ENCODE measurements at regions not wholly inside any gene's neighbourhood (a gene's known extent, or its start where the extent isn't known, plus 50 kb on each side); places are given as distances from the start of the nearest gene placed in this dataset.

- Mint-ChIP-seq H3K27ac (ENCODE audit: unreplicated experiment) (no peak overlapping the region), H3K9me3 (ENCODE audit: unreplicated experiment) (no peaks in the 10 kb centered on the region), H3K4me3 (ENCODE audit: unreplicated experiment) (no peak overlapping the region), H3K4me1 (ENCODE audit: low read depth, unreplicated experiment) (no peaks in the 10 kb centered on the region), H3K36me3 (ENCODE audit: unreplicated experiment) (no peaks in the 10 kb centered on the region), H3K27me3 (ENCODE audit: unreplicated experiment) (no peaks in the 10 kb centered on the region)
- DNase-seq: no peak
- no peak for TF ChIP-seq CTCF (IDR thresholded peaks at IDR 0.05; ENCODE audit: partially characterized antibody, unreplicated experiment)
Observed at GRCh38 chr1:72804541-72804940, 522.2 kb upstream of the NEGR1 start.

GRCh38 chr1:72781038-72781437 lies 498.7 kb upstream of the NEGR1 start:
- DNase-seq: no peak
- Mint-ChIP-seq H3K27me3 (ENCODE audit: unreplicated experiment) (no peaks in the 10 kb centered on the region), H3K4me1 (ENCODE audit: low read depth, unreplicated experiment) (no peaks in the 10 kb centered on the region), H3K36me3 (ENCODE audit: unreplicated experiment) (no peaks in the 10 kb centered on the region), H3K9me3 (ENCODE audit: unreplicated experiment) (no peaks in the 10 kb centered on the region), H3K27ac (ENCODE audit: unreplicated experiment) (no peak overlapping the region), H3K4me3 (ENCODE audit: unreplicated experiment) (no peak overlapping the region)
- no peak for TF ChIP-seq CTCF (IDR thresholded peaks at IDR 0.05; ENCODE audit: partially characterized antibody, unreplicated experiment)

GRCh38 chr1:72780212-72780611 lies 497.9 kb upstream of the NEGR1 start:
- no peaks in the 10 kb centered on the region for H3K4me1 Mint-ChIP-seq (ENCODE audit: low read depth, unreplicated experiment)
- no peaks in the 10 kb centered on the region for H3K27me3 Mint-ChIP-seq (ENCODE audit: unreplicated experiment)
- no peak for TF ChIP-seq CTCF (IDR thresholded peaks at IDR 0.05; ENCODE audit: partially characterized antibody, unreplicated experiment)
- no peak overlapping the region for H3K27ac Mint-ChIP-seq (ENCODE audit: unreplicated experiment)
- no peak overlapping the region for H3K4me3 Mint-ChIP-seq (ENCODE audit: unreplicated experiment)
- no peaks in the 10 kb centered on the region for H3K9me3 Mint-ChIP-seq (ENCODE audit: unreplicated experiment)
- H3K36me3 Mint-ChIP-seq (ENCODE audit: unreplicated experiment): no peaks in the 10 kb centered on the region
- no peak for DNase-seq

- Mint-ChIP-seq H3K27me3 (ENCODE audit: unreplicated experiment) (no peaks in the 10 kb centered on the region), H3K36me3 (ENCODE audit: unreplicated experiment) (no peaks in the 10 kb centered on the region), H3K4me1 (ENCODE audit: low read depth, unreplicated experiment) (no peaks in the 10 kb centered on the region), H3K27ac (ENCODE audit: unreplicated experiment) (no peak overlapping the region), H3K9me3 (ENCODE audit: unreplicated experiment) (no peaks in the 10 kb centered on the region), H3K4me3 (ENCODE audit: unreplicated experiment) (no peak overlapping the region)
- no peak for DNase-seq
- TF ChIP-seq CTCF (IDR thresholded peaks at IDR 0.05; ENCODE audit: partially characterized antibody, unreplicated experiment): no peak
Observed at GRCh38 chr1:72777918-72778317, 495.6 kb upstream of the NEGR1 start.

- H3K9me3 Mint-ChIP-seq (ENCODE audit: unreplicated experiment): no peaks in the 10 kb centered on the region
- no peak for TF ChIP-seq CTCF (IDR thresholded peaks at IDR 0.05; ENCODE audit: partially characterized antibody, unreplicated experiment)
- DNase-seq: no peak
- H3K27me3 Mint-ChIP-seq (ENCODE audit: unreplicated experiment): peaks cover 2% of the 10 kb centered on the region
- no peaks in the 10 kb centered on the region for H3K4me1 Mint-ChIP-seq (ENCODE audit: low read depth, unreplicated experiment)
- no peak overlapping the region for H3K4me3 Mint-ChIP-seq (ENCODE audit: unreplicated experiment)
- H3K27ac Mint-ChIP-seq (ENCODE audit: unreplicated experiment): no peak overlapping the region
- no peaks in the 10 kb centered on the region for H3K36me3 Mint-ChIP-seq (ENCODE audit: unreplicated experiment)
Observed at GRCh38 chr1:72763481-72763880, 481.1 kb upstream of the NEGR1 start.

Data from glutamatergic neuron (in vitro differentiated cells).